Left ventricle myocardium inferior (tissue), 1 donor: ENCODE measurements at regions not wholly inside any gene's neighbourhood (a gene's known extent, or its start where the extent isn't known, plus 50 kb on each side); places are given as distances from the start of the nearest gene placed in this dataset.

Experiments used
- DNase-seq: peaks from one replicate; pipeline ENCODE4 v3.0.0-alpha.2; 2020
- H3K27ac ChIP-seq: fragments of 200-600 bp; replicated peaks from 2 replicates; pipeline ENCODE4 v1.8.0; 2021
- H3K27me3 ChIP-seq: fragments of 200-600 bp; 2 replicates; pipeline ENCODE4 v1.8.0; 2021; ENCODE audit warnings: low read depth
- H3K36me3 ChIP-seq: fragments of 200-600 bp; 2 replicates; pipeline ENCODE4 v1.8.0; 2021
- H3K4me1 ChIP-seq: fragments of 200-600 bp; 2 replicates; pipeline ENCODE4 v1.8.0; 2021
- H3K4me3 ChIP-seq: fragments of 200-600 bp; 2 replicates; pipeline ENCODE4 v1.8.0; 2021; ENCODE audit warnings: mild to moderate bottlenecking, moderate library complexity
- H3K9me3 ChIP-seq: fragments of 200-600 bp; replicated peaks from 2 replicates; pipeline ENCODE4 v1.8.0; 2021
- CTCF ChIP-seq: fragments of 200-600 bp; IDR thresholded peaks from 2 replicates; pipeline ENCODE4 v1.8.0; 2021; ENCODE audit warnings: antibody characterized with exemption, mild to moderate bottlenecking, borderline replicate concordance
- intact Hi-C: fragments of 100-400 bp; cut with micrococcal nuclease; formaldehyde crosslinking; loops from one replicate; pipeline ENCODE4 v1.11.0; 2022
- donor health status: DM: no; HTN: yes; CAD: no; lungs with severe emphysema.

- intact Hi-C loops: no loop called here
- Histone ChIP-seq H3K36me3 (no peaks in the 10 kb centered on the region), H3K4me3 (no peak overlapping the region), H3K27me3 (no peaks in the 10 kb centered on the region), H3K27ac (peak overlapping the region; percentile 66), H3K4me1 (peaks cover 24% of the 10 kb centered on the region), H3K9me3 (no peaks in the 10 kb centered on the region)
- DNase-seq: no peak
- TF ChIP-seq CTCF: no peak
These were observed 102.8 kb upstream of the CYP1B1 start for GRCh38 chr2:38178556-38179419.

- Histone ChIP-seq H3K36me3 (no peaks in the 10 kb centered on the region), H3K27ac (peak overlapping the region; percentile 66), H3K27me3 (no peaks in the 10 kb centered on the region), H3K4me1 (peaks cover 24% of the 10 kb centered on the region), H3K4me3 (no peak overlapping the region), H3K9me3 (no peaks in the 10 kb centered on the region)
- DNase-seq: no peak
- intact Hi-C loops: no loop called here
- no peak for TF ChIP-seq CTCF
These were observed 102.2 kb upstream of the CYP1B1 start for GRCh38 chr2:38178119-38178518.

- peaks cover 24% of the 10 kb centered on the region for H3K4me1 ChIP-seq
- H3K27ac ChIP-seq: peak overlapping the region; percentile 66
- DNase-seq: no peak
- H3K9me3 ChIP-seq: no peaks in the 10 kb centered on the region
- no peak overlapping the region for H3K4me3 ChIP-seq
- H3K27me3 ChIP-seq: no peaks in the 10 kb centered on the region
- no peak for TF ChIP-seq CTCF
- no peaks in the 10 kb centered on the region for H3K36me3 ChIP-seq
- intact Hi-C loops: no loop called here
These were observed 100.7 kb upstream of the CYP1B1 start for GRCh38 chr2:38176619-38177021.

GRCh38 chr2:38174646-38175423 is 98.9 kb upstream of the CYP1B1 start:
- DNase-seq: no peak
- Histone ChIP-seq H3K36me3 (no peaks in the 10 kb centered on the region), H3K9me3 (peaks cover 7% of the 10 kb centered on the region), H3K4me1 (peaks cover 24% of the 10 kb centered on the region), H3K27me3 (no peaks in the 10 kb centered on the region), H3K27ac (peak overlapping the region; percentile 66), H3K4me3 (no peak overlapping the region)
- TF ChIP-seq CTCF: no peak
- intact Hi-C loops: no loop called here

- Histone ChIP-seq H3K4me3 (no peak overlapping the region), H3K4me1 (peaks cover 19% of the 10 kb centered on the region), H3K27ac (no peak overlapping the region), H3K27me3 (no peaks in the 10 kb centered on the region), H3K36me3 (no peaks in the 10 kb centered on the region), H3K9me3 (peaks cover 7% of the 10 kb centered on the region)
- TF ChIP-seq CTCF: no peak
- DNase-seq: no peak
- intact Hi-C loops: no loop called here
These were observed 98.2 kb upstream of the CYP1B1 start for GRCh38 chr2:38174131-38174530.
